CD4-positive, alpha-beta T cell treated with Interleukin-2 at 100 ng/mL for 4 hours (primary cell): ENCODE measurements at regions not wholly inside any gene's neighbourhood (a gene's known extent, or its start where the extent isn't known, plus 50 kb on each side); places are given as distances from the start of the nearest gene placed in this dataset.

Source experiments
- DNase-seq: peaks from one replicate; pipeline ENCODE4 v3.0.0-alpha.2; 2020; ENCODE audit warnings: low spot score

DNA sequence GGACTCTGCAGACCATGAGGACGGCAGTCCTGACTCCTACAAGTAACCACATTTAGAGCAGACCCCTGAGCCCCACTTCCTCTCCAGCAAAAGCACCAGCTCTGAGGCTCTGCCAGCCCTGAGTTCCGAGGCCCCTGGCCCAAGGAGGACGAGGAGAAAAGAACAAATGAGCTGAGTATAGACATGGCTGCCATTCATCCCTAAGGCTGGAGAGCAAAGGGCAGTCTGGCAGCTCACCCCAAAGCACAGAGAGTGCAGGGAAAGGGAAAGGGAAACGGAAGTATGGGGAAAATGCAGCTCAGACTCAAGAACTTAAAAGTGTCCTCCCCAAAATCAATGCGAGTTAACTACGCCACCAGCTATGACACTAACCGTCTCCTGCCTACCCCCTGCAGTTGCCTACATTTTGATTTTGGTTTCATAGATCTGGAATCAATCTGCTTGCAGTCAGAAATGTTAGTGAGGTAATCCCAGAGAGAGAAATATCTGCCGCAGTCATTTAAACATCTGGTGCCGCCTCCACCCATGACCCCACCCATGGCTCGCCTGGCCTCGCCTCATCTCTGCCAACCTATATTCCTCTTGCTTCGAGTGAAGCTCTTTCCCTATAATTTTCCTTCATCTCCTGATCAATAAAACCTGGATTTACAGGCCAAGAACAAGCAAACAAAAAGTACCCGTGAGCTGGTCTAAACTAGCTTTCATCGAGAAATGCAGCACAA lies 49.6 kb upstream of the AFDN start:
- no peak for DNase-seq
